ENCODE measurements at regions not wholly inside any gene's neighbourhood (a gene's known extent, or its start where the extent isn't known, plus 50 kb on each side); places are given as distances from the start of the nearest gene placed in this dataset.

- no peak for TF ChIP-seq CTCF (IDR thresholded peaks at IDR 0.05; ENCODE audit: low read depth, low read length)
- no peak overlapping the region for H3K4me3 ChIP-seq (ENCODE audit: low read depth, low read length)
Measured at GRCh38 chr14:65330416-65330815, 82.1 kb upstream of the FUT8 start.

GRCh38 chr14:65331652-65332051 is 80.9 kb upstream of the FUT8 start:
- Histone ChIP-seq H3K4me3 (ENCODE audit: low read depth, low read length) (no peak overlapping the region), H3K36me3 (no peaks in the 10 kb centered on the region), H3K27ac (no peak overlapping the region), H3K9me3 (ENCODE audit: severe bottlenecking) (no peaks in the 10 kb centered on the region), H3K27me3 (ENCODE audit: insufficient read depth, low read depth, severe bottlenecking) (no peaks in the 10 kb centered on the region)
- no peak for TF ChIP-seq CTCF (IDR thresholded peaks at IDR 0.05; ENCODE audit: low read depth, low read length)
- no peak for DNase-seq

More at GRCh38 chr14:65330416-65330815, 82.1 kb upstream of the FUT8 start:
- Histone ChIP-seq H3K27ac (no peak overlapping the region), H3K9me3 (ENCODE audit: severe bottlenecking) (no peaks in the 10 kb centered on the region), H3K36me3 (no peaks in the 10 kb centered on the region), H3K27me3 (ENCODE audit: insufficient read depth, low read depth, severe bottlenecking) (no peaks in the 10 kb centered on the region)
- DNase-seq: no peak

GRCh38 chr14:65332141-65332871 is 80.2 kb upstream of the FUT8 start:
- Histone ChIP-seq H3K36me3 (no peaks in the 10 kb centered on the region), H3K27ac (no peak overlapping the region), H3K27me3 (ENCODE audit: insufficient read depth, low read depth, severe bottlenecking) (no peaks in the 10 kb centered on the region), H3K4me3 (ENCODE audit: low read depth, low read length) (no peak overlapping the region), H3K9me3 (ENCODE audit: severe bottlenecking) (no peaks in the 10 kb centered on the region)
- no peak for DNase-seq
- no peak for TF ChIP-seq CTCF (IDR thresholded peaks at IDR 0.05; ENCODE audit: low read depth, low read length)

- Histone ChIP-seq H3K36me3 (no peaks in the 10 kb centered on the region), H3K9me3 (ENCODE audit: severe bottlenecking) (no peaks in the 10 kb centered on the region), H3K27ac (no peak overlapping the region), H3K4me3 (ENCODE audit: low read depth, low read length) (no peak overlapping the region), H3K27me3 (ENCODE audit: insufficient read depth, low read depth, severe bottlenecking) (no peaks in the 10 kb centered on the region)
- TF ChIP-seq CTCF (IDR thresholded peaks at IDR 0.05; ENCODE audit: low read depth, low read length): no peak
- DNase-seq: no peak
Measured at GRCh38 chr14:65333943-65334687, 78.4 kb upstream of the FUT8 start.

- Histone ChIP-seq H3K27ac (no peak overlapping the region), H3K27me3 (ENCODE audit: insufficient read depth, low read depth, severe bottlenecking) (no peaks in the 10 kb centered on the region), H3K36me3 (no peaks in the 10 kb centered on the region), H3K4me3 (ENCODE audit: low read depth, low read length) (no peak overlapping the region), H3K9me3 (ENCODE audit: severe bottlenecking) (no peaks in the 10 kb centered on the region)
- DNase-seq: no peak
- TF ChIP-seq CTCF (IDR thresholded peaks at IDR 0.05; ENCODE audit: low read depth, low read length): no peak
Measured at GRCh38 chr14:65334765-65335410, 77.6 kb upstream of the FUT8 start.

All from WERI-Rb-1 (cell line).